ENCODE measurements at regions not wholly inside any gene's neighbourhood (a gene's known extent, or its start where the extent isn't known, plus 50 kb on each side); places are given as distances from the start of the nearest gene placed in this dataset.
"Not testable (repeated sequence)": the region's sequence is repeated elsewhere in the genome, so short reads cannot be mapped to it uniquely, and the experiment has no call there.

DNA sequence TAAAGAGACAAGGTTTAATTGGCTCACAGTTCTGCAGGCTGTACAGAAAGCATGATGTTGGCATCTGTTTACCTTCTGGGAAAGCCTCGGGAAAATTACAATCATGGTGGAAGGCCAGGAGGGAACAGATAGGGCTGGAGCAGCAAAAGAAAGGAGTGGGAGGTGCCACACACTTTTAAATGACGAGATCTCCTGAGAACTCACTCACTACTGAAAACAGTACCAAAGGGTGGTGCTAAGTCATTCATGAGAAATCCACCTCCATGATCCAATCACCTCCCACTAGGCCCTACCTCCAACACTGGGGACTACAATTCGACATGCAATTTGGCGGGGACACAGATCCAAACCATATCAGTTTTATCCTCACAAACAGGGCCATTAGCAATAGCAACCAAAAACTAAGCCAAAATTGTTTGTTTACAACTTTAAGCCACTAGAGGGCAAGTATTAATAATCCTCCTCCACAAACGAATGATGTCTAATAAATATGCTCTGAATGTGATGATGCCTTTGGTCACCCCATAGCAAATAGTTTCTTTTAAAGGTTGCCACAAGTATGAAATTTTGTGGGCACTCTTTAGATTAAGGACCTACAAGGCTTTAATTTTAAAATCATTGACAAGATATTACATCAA lies 129.2 kb upstream of the NRBF2 start:
- no peak for DNase-seq (ENCODE audit: low read depth, low spot score)

- peak; percentile 56 for DNase-seq (ENCODE audit: low read depth, low spot score)
These were observed 136.2 kb upstream of the NRBF2 start for GRCh38 chr10:62996925-62997324.

DNA sequence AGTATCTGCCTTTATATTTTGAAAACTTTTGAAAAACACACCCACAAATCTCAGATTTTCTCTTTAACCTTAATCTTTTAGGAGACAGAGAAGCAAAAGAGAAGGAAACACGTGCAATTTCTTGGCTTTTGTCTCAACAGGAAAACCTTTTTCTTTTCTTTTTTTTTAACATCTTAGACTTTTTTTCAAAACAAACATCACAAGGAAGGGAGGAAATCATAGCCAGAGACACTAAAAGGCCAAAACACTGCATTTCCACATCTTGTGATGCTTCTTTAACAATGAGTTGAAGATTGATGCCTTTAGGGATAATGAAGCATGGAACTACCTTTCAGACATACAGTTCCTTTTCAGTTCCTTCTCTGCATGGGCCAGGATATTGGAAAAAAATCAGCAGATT lies 136.6 kb upstream of the NRBF2 start:
- no peak for DNase-seq (ENCODE audit: low read depth, low spot score)

DNA sequence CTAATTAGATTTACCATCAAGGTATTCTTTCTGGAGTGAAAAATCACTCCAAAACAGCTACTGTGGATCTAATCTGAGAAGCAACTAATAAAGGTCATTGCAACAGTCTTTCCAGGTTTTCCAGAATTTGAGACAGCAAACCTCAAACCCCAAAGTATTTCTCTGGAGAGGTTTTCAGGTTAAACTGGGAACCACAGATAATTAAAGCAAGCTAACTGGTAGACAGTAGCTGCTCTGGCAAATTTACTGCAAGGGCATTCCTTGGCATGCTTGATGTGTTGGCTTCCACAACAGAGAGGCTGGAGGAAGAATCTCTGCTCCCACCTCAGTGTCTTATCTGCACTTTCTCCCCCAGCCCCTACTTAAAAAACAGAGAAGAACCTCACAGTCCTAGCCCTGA lies 140.0 kb upstream of the NRBF2 start:
- no peak for DNase-seq (ENCODE audit: low read depth, low spot score)

- DNase-seq (ENCODE audit: low read depth, low spot score): no peak
These were observed 140.9 kb upstream of the NRBF2 start for GRCh38 chr10:62992145-62992721.

- DNase-seq (ENCODE audit: low read depth, low spot score): no peak
These were observed 143.0 kb upstream of the NRBF2 start for GRCh38 chr10:62990126-62990525.

- DNase-seq (ENCODE audit: low read depth, low spot score): no peak
These were observed 147.1 kb upstream of the NRBF2 start for GRCh38 chr10:62985807-62986600.

DNA sequence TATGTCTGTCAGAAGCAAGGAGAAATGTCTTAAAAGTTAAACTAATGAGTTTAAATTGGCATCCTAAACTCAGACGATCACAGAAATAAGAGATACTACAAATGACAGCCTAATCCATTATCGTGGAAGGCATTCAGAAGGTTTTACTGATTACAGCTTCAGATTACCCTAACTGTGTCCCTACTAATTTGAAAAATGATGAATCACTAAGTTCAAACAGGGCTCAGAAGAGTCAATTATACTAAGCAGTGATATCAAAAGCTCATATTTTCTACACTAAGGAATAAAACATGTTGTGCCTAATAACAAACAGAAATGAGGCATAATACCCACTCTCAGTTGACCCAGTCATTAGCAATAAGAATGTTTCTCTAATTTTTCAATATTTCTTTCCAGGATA lies 152.0 kb upstream of the NRBF2 start:
- DNase-seq (ENCODE audit: low read depth, low spot score): no peak

GRCh38 chr10:62980687-62981086 lies 152.4 kb upstream of the NRBF2 start:
- DNase-seq (ENCODE audit: low read depth, low spot score): peak; percentile 42

- DNase-seq (ENCODE audit: low read depth, low spot score): no peak
These were observed 153.2 kb upstream of the NRBF2 start for GRCh38 chr10:62979921-62980320.

DNA sequence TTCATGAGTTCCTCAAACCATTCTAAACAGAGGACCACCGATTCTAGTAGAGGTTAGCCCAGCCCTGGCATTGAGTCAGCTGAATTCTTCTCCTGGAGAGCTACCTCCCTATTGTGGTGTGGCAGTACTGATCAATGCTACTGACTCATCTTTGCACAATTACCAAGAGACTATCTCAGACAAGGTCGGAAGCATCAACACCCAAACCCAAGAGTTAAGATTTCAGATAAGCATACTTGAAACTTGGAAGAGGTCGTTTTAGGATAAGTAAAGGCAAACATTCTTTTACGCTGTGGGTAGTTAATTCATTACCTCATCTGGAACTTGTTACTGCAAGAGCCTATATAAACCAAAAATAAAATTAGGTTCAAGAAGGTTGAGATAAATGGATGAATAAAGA lies 154.6 kb upstream of the NRBF2 start:
- no peak for DNase-seq (ENCODE audit: low read depth, low spot score)

- DNase-seq (ENCODE audit: low read depth, low spot score): not testable (repeated sequence)
These were observed 158.3 kb upstream of the NRBF2 start for GRCh38 chr10:62974795-62975194.

DNA sequence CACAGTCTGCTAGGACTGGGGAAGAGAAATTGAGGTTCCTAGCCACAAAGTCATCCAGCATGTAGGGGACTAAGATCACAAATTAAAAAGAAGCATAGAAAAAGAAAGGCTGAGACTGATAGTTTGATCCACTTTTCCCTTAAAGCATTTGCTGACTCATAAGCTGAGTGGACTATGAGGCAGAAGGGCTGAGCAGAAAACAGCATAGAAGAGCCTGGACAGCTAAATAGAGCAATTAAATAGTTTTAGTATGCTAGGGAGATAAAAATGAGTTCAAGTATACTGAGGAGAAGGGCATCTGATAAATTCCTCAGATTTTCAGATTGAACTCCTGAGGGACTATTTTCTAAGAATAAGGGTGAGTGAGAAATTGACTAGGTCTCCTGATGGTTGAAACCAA lies 155.9 kb upstream of the EGR2 start:
- no peak for DNase-seq (ENCODE audit: low read depth, low spot score)

GRCh38 chr10:62964026-62964425 lies 147.9 kb upstream of the EGR2 start:
- DNase-seq (ENCODE audit: low read depth, low spot score): no peak

GRCh38 chr10:62961951-62962523 lies 145.9 kb upstream of the EGR2 start:
- no peak for DNase-seq (ENCODE audit: low read depth, low spot score)

DNA sequence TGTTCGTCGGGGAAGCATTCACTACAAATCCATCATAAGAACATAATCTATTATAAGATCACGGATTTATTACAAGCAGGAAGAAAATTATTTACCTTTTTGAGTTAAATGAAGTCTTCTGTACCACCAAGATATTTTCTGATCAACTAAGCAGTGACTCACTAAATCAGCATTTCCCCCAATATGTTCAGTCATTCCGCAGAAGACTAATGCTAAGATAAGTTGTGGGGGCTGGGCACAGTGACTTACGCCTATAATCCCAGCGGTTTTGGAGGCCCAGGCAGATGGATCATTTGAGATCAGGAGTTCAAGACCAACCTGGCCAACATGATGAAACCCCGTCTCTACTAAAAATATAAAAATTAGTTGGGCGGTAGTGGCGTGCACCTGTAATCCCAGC lies 144.2 kb upstream of the EGR2 start:
- no peak for DNase-seq (ENCODE audit: low read depth, low spot score)

- no peak for DNase-seq (ENCODE audit: low read depth, low spot score)
These were observed 143.4 kb upstream of the EGR2 start for GRCh38 chr10:62959553-62959952.

- no peak for DNase-seq (ENCODE audit: low read depth, low spot score)
These were observed 142.8 kb upstream of the EGR2 start for GRCh38 chr10:62958980-62959379.

DNA sequence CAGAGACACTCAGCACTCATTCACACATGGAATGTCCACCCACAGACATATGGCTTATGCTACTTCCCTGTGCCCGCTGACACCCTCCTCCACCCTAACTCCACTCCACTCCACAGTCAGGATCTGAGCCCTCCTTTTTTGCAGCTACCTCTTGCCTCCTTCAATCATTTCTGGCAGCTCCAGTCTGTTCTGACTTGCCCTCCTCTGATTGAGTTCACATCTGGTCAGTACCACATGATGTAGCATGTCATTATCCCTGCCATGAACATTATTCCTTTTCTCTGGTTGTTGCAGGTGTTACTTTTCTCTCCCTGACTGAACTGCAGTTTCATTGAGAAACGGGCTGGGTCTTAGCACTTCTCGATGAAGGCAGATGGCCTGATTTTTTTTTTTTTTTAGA lies 130.1 kb upstream of the EGR2 start:
- DNase-seq (ENCODE audit: low read depth, low spot score): no peak

DNA sequence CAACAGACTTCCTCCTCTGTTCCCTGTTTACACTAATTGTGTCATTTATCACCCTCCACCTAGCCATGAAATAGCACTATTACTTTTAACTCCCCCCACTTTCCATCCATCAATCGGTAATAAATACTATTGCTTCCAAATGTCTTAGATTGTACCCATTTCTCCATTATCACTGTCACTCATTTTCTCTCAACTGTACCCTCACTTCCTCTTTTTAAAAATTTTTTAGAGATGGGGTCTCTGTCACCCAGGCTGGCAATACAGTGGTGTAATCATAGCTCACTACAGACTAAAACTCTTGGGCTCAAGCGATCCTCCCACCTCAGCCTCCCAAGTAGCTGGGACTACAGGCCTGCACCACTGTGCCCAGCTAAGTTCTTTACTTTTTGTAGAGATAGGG lies 123.5 kb upstream of the EGR2 start:
- no peak for DNase-seq (ENCODE audit: low read depth, low spot score)

- DNase-seq (ENCODE audit: low read depth, low spot score): no peak
These were observed 122.5 kb upstream of the EGR2 start for GRCh38 chr10:62938672-62939071.

- no peak for DNase-seq (ENCODE audit: low read depth, low spot score)
These were observed 121.5 kb upstream of the EGR2 start for GRCh38 chr10:62937674-62938073.

DNA sequence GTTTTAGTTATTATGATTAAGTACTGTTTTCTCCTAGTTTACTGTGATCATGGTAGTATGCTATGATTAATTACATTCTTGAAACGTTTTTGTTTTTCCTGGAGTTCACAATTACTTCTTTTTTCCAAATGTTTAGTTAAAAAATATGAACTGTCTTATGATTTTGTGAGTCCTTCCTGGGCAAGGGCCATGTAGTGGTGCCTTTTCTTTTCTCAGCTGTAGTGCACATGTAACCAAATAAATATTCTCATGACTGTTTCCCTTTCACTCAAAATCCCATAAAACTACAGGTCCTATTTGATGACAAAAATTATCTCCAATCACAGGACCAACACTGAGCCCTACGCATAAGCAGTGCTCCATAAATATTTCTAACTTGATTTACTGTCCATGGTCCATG lies 118.9 kb upstream of the EGR2 start:
- no peak for DNase-seq (ENCODE audit: low read depth, low spot score)

Measured in ELF-1 (cell line).